SK-N-SH (cell line): ENCODE measurements at regions not wholly inside any gene's neighbourhood (a gene's known extent, or its start where the extent isn't known, plus 50 kb on each side); places are given as distances from the start of the nearest gene placed in this dataset.

Source experiments
- CTCF ChIA-PET: fragments of 300-600, 350-600 bp; formaldehyde crosslinking; extraction: SDS; loops from one replicate; lab custom pipeline; 2021; lab: Yijun Ruan, JAX
- POLR2A ChIA-PET: fragments of 350-600 bp; sonication (Branson Sonifier 250); formaldehyde crosslinking; extraction: SDS; loops from one replicate; lab custom pipeline; 2020; ENCODE audit warnings: antibody characterized with exemption, inconsistent platforms; lab: Yijun Ruan, JAX
- DNase-seq: peaks from one replicate; pipeline ENCODE4 v3.0.0; 2012
- H2AFZ ChIP-seq: fragments of 200-600 bp; sonication (generic); 2 replicates; pipeline ENCODE4 v1.8.1; 2016; ENCODE audit warnings: antibody characterized with exemption, mild to moderate bottlenecking, low read depth
- H3F3A ChIP-seq: fragments of 200-600 bp; sonication (generic); replicated peaks from 2 replicates; pipeline ENCODE3; 2016; ENCODE audit warnings: antibody characterized with exemption, mild to moderate bottlenecking; ENCODE audit not compliant: insufficient read depth
- H3K27ac ChIP-seq, 2 experiments: fragments of 200-500 bp in 1 of 2; fragments of 200-600 bp in 1 of 2; sonication (Bioruptor generic) in 1 of 2; sonication (generic), shearing (Covaris generic) in 1 of 2; 2 replicates each; pipeline versions ENCODE4 v1.5.1 to v1.6.1; 2014 to 2016; ENCODE audit warnings: low read depth in 2 of 2, inconsistent platforms in 1 of 2, low read length in 1 of 2, mild to moderate bottlenecking in 1 of 2, mixed read lengths in 1 of 2
- H3K27me3 ChIP-seq: fragments of 200-600 bp; sonication (generic), shearing (Covaris generic); 2 replicates; pipeline ENCODE4 v1.6.1; 2016; ENCODE audit warnings: mixed run types; ENCODE audit not compliant: insufficient read depth
- H3K36me3 ChIP-seq, 2 experiments: fragments of 200-500 bp in 1 of 2; fragments of 200-600 bp in 1 of 2; sonication (Bioruptor generic) in 1 of 2; sonication (generic) in 1 of 2; replicated peaks in 1 of 2; 2 replicates each; pipeline versions ENCODE3 to v1.5.1; 2014 to 2016; ENCODE audit warnings: low read length in 1 of 2, mild to moderate bottlenecking in 1 of 2; ENCODE audit not compliant: insufficient read depth in 2 of 2, control insufficient read depth in 1 of 2
- H3K4me1 ChIP-seq, 2 experiments: fragments of 200-500 bp in 1 of 2; fragments of 200-600 bp in 1 of 2; sonication (Bioruptor generic) in 1 of 2; sonication (generic), shearing (Covaris generic) in 1 of 2; 2 replicates each; pipeline versions ENCODE4 v1.5.1 to v1.6.1; 2014 to 2016; ENCODE audit warnings: low read depth in 1 of 2, low read length in 1 of 2, mixed run types in 1 of 2; ENCODE audit not compliant: insufficient read depth in 2 of 2, control insufficient read depth in 1 of 2
- H3K4me2 ChIP-seq: fragments of 200-600 bp; sonication (generic), shearing (Covaris generic); 2 replicates; pipeline ENCODE4 v1.6.1; 2017; ENCODE audit warnings: mixed run types
- H3K4me3 ChIP-seq, 2 experiments: fragments of 200-500 bp in 1 of 2; fragments of 200-600 bp in 1 of 2; sonication (Bioruptor generic) in 1 of 2; sonication (generic), shearing (Covaris generic) in 1 of 2; 2 replicates each; pipeline versions ENCODE4 v1.5.1 to v1.8.1; 2014 to 2016; ENCODE audit warnings: low read depth in 2 of 2, inconsistent platforms in 1 of 2, low read length in 1 of 2, mild to moderate bottlenecking in 1 of 2, mixed read lengths in 1 of 2, moderate library complexity in 1 of 2
- H3K79me2 ChIP-seq: fragments of 200-600 bp; sonication (generic); 2 replicates; pipeline ENCODE4 v1.8.1; 2017; ENCODE audit warnings: mild to moderate bottlenecking; ENCODE audit not compliant: insufficient read depth
- H3K9ac ChIP-seq: fragments of 200-600 bp; sonication (generic); 2 replicates; pipeline ENCODE4 v1.6.1; 2017; ENCODE audit warnings: mixed run types
- H3K9me2 ChIP-seq: fragments of 200-600 bp; sonication (generic); 2 replicates; pipeline ENCODE4 v1.6.1; 2017; ENCODE audit warnings: mixed run types
- H3K9me3 ChIP-seq: fragments of 200-600 bp; sonication (generic); 2 replicates; pipeline ENCODE4 v1.6.1; 2017; ENCODE audit warnings: mixed run types, mild to moderate bottlenecking, moderate library complexity
- H4K20me1 ChIP-seq: fragments of 200-600 bp; sonication (generic); 2 replicates; pipeline ENCODE4 v1.6.1; 2017; ENCODE audit warnings: mild to moderate bottlenecking, mixed run types; ENCODE audit not compliant: insufficient read depth
- NFIC ChIP-seq: IDR thresholded peaks from 2 replicates; pipeline ENCODE4 v1.4.0; 2012; ENCODE audit warnings: borderline replicate concordance
- POLR2AphosphoS5 ChIP-seq: IDR thresholded peaks from 2 replicates; pipeline ENCODE4 v1.6.1; 2012; ENCODE audit warnings: low read depth, low read length
- RFX5 ChIP-seq: IDR thresholded peaks from 2 replicates; pipeline ENCODE4 v1.6.1; 2012; ENCODE audit warnings: mild to moderate bottlenecking, improper control_type of control experiment, low read length
- RXRA ChIP-seq: IDR thresholded peaks from 2 replicates; pipeline ENCODE4 v1.4.0; 2012; ENCODE audit warnings: low read depth, mild to moderate bottlenecking, borderline replicate concordance
- ZBTB33 ChIP-seq: IDR thresholded peaks from 2 replicates; pipeline ENCODE4 v1.4.0; 2012; ENCODE audit warnings: low read depth, borderline replicate concordance
- WGBS: methylation state at CpG from one replicate; pipeline ENCODE4 v1.1.6; 2017; ENCODE audit warnings: low lambda C conversion rate; 5-methylcytosine and 5-hydroxymethylcytosine counted together

- H3K9ac ChIP-seq = no peak overlapping the region
- no peaks in the 10 kb centered on the region for H4K20me1 ChIP-seq
- no peaks in the 10 kb centered on the region for H3K9me3 ChIP-seq
- H3K79me2 ChIP-seq = no peaks in the 10 kb centered on the region
- no peaks in the 10 kb centered on the region for H3K9me2 ChIP-seq
- no peak overlapping the region for H2AFZ ChIP-seq
- no peaks in the 10 kb centered on the region for H3K36me3 ChIP-seq
- ChIA-PET POLR2A (no interaction called here), CTCF (interaction anchor here (1.0 kb wide), 1 partner anchor 10 kb away, joined by 5 read pairs; no protein-coding TSS in a partner anchor)
- no peaks in the 10 kb centered on the region for H3K27me3 ChIP-seq
- no peaks in the 10 kb centered on the region for H3F3A ChIP-seq
- DNase-seq = no peak
- TF ChIP-seq RFX5 = no peak
- no peak for TF ChIP-seq ZBTB33
- no peak for TF ChIP-seq POLR2AphosphoS5
- TF ChIP-seq NFIC = no peak
- no peak overlapping the region for H3K4me3 ChIP-seq
- no peak overlapping the region for H3K27ac ChIP-seq
- H3K4me1 ChIP-seq = peaks cover 8 to 11% of the 10 kb centered on the region in 2 experiments; a peak in 2 of 4 replicates
- WGBS = 93% methylated on average over 2 of the region's 2 CpGs
- no peak overlapping the region for H3K4me2 ChIP-seq
These were observed 345.4 kb downstream of the KCNRG start for GRCh38 chr13:50360637-50361036.

GRCh38 chr13:50361282-50361681 is 346.0 kb downstream of the KCNRG start:
- H3K9me3 ChIP-seq = no peaks in the 10 kb centered on the region
- no peak overlapping the region for H3K9ac ChIP-seq
- TF ChIP-seq RXRA (no peak), ZBTB33 (no peak)
- H2AFZ ChIP-seq = no peak overlapping the region
- H3K4me1 ChIP-seq = peaks cover 8 to 12% of the 10 kb centered on the region in 2 experiments; a peak in 3 of 4 replicates
- no peak overlapping the region for H3K27ac ChIP-seq
- H3F3A ChIP-seq = no peaks in the 10 kb centered on the region
- POLR2A ChIA-PET = no interaction called here
- no peak for DNase-seq
- H3K4me3 ChIP-seq = no peak overlapping the region
- H3K4me2 ChIP-seq = no peak overlapping the region
- WGBS = 61% methylated on average over 3 of the region's 3 CpGs
- no peaks in the 10 kb centered on the region for H3K9me2 ChIP-seq
- no peaks in the 10 kb centered on the region for H3K79me2 ChIP-seq
- H3K27me3 ChIP-seq = no peaks in the 10 kb centered on the region
- CTCF ChIA-PET = interaction anchor here (1.0 kb wide), 1 partner anchor 10 kb away, joined by 5 read pairs; no protein-coding TSS in a partner anchor
- H4K20me1 ChIP-seq = no peaks in the 10 kb centered on the region
- no peaks in the 10 kb centered on the region for H3K36me3 ChIP-seq
